ENCODE measurements at regions not wholly inside any gene's neighbourhood (a gene's known extent, or its start where the extent isn't known, plus 50 kb on each side); places are given as distances from the start of the nearest gene placed in this dataset.

DNA sequence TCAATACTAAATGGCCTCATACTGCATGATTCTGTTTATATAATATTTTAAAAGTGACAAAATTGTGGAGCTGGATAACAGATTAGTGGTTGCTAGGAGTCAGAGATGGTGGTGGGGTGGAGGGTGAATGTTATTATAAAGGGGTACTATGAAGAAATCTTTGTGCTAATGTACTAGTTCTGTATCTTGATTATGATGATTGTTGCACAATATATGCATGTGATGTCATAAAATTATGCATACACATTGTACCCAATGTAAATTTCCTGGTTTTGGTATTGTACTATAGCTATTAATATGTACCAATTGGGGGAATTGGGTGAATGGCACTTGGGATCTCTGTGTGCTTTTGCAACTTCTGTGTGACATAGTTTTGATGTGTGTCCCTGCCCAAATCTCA is 112.2 kb downstream of the TMEM26 start:
- TF ChIP-seq NR3C1 (CRISPR knock-in tag; IDR thresholded peaks at IDR 0.05) = no peak
- TF ChIP-seq ZNF552 (CRISPR knock-in tag; IDR thresholded peaks at IDR 0.05; ENCODE audit: borderline replicate concordance) = no peak
- TF ChIP-seq CBFB (CRISPR knock-in tag; IDR thresholded peaks at IDR 0.05) = no peak
- TF ChIP-seq, protein P1, sequence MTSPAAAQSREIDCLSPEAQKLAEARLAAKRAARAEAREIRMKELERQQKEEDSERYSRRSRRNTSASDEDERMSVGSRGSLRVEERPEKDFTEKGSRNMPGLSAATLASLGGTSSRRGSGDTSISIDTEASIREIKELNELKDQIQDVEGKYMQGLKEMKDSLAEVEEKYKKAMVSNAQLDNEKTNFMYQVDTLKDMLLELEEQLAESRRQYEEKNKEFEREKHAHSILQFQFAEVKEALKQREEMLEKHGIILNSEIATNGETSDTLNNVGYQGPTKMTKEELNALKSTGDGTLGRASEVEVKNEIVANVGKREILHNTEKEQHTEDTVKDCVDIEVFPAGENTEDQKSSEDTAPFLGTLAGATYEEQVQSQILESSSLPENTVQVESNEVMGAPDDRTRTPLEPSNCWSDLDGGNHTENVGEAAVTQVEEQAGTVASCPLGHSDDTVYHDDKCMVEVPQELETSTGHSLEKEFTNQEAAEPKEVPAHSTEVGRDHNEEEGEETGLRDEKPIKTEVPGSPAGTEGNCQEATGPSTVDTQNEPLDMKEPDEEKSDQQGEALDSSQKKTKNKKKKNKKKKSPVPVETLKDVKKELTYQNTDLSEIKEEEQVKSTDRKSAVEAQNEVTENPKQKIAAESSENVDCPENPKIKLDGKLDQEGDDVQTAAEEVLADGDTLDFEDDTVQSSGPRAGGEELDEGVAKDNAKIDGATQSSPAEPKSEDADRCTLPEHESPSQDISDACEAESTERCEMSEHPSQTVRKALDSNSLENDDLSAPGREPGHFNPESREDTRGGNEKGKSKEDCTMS (CRISPR knock-in tag; conservative IDR thresholded peaks at IDR 0.05) = no peak
- TF ChIP-seq, protein P2, sequence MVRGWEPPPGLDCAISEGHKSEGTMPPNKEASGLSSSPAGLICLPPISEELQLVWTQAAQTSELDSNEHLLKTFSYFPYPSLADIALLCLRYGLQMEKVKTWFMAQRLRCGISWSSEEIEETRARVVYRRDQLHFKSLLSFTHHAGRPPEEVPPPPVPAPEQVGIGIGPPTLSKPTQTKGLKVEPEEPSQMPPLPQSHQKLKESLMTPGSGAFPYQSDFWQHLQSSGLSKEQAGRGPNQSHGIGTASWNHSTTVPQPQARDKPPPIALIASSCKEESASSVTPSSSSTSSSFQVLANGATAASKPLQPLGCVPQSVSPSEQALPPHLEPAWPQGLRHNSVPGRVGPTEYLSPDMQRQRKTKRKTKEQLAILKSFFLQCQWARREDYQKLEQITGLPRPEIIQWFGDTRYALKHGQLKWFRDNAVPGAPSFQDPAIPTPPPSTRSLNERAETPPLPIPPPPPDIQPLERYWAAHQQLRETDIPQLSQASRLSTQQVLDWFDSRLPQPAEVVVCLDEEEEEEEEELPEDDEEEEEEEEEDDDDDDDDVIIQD (CRISPR knock-in tag; IDR thresholded peaks at IDR 0.05; ENCODE audit: low read depth) = no peak
- TF ChIP-seq POLR2AphosphoS5 (IDR thresholded peaks at IDR 0.05; ENCODE audit: low read depth, low read length) = no peak
- no peak for TF ChIP-seq YEATS2 (CRISPR knock-in tag; IDR thresholded peaks at IDR 0.05; ENCODE audit: borderline replicate concordance)
